GM18867 (cell line): ENCODE measurements at regions not wholly inside any gene's neighbourhood (a gene's known extent, or its start where the extent isn't known, plus 50 kb on each side); places are given as distances from the start of the nearest gene placed in this dataset.
"Not testable (repeated sequence)": the region's sequence is repeated elsewhere in the genome, so short reads cannot be mapped to it uniquely, and the experiment has no call there.

ENCODE experiments used
- ATAC-seq: cut with Tn5 transposase; IDR thresholded peaks from one replicate; pipeline ENCODE4 v1.9.1; 2021; ENCODE audit warnings: mild to moderate bottlenecking, moderate library complexity; ENCODE audit not compliant: unreplicated experiment

DNA sequence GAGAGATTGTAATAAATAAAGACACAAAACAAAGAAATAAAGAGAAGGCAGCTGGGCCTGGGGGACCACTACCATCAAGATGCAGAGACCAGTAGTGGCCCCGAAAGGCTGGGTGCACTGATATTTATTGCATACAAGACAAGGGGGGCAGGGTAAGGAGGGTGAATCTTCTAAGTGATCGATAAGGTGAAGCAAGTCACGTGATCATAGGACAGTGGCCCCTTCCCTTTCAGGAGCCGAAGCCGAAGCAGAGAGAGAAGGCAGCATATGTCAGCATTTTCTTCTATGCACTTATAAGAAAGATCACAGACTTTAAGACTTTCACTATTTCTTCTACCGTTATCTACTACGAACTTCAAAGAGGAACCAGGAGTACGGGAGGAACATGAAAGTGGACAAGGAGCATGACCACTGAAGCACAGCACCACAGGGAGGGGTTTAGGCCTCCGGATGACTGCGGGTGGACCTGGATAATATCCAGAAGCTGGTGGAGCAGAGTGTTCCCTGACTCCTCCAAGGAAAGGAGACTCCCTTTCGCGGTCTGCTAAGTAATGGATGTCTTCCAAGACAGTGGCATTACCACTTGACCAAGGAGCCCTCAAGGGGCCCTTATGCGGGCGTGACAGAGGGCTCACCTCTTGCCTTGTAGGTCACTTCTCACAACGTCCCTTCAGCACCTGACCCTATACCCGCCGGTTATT lies 126.4 kb downstream of the RBM46 start:
- ATAC-seq = not testable (repeated sequence)

DNA sequence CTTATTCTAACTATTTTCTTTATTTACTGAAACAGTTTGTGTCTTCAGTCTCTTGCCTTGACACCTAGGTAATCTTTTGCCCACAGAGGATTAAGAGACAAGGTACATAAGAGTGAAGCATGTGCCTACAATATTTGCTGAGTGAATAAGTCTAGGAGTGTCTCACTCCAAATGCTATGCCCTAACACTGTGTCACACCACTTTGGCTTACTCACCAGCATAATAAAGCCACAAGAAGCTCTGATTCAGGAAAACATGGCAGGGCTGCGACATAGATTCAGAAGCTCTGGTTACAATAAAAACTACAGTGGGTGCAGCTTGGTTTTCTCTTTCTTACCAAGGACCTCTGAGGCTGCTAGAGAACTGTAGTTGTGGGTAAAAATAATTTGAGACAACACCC lies 127.1 kb downstream of the RBM46 start:
- no peak for ATAC-seq

DNA sequence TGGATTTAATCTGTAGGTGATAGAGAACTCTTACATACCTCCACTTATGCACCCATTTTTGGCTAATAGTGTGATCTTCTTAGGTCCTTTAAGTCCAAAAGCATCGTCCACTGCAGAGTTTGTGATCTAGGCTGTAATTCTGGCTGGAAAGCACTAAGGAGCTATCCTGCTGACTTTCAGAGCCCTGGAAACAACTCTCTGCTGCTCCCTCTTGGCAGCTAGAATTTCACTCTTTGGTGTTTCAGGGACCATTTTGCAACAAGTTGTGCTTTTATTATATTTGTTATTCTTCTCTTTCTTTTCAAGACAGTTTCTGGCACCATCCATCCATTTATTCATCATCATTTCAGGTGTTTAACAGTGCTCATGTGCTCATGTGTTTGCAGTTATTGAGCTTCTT lies 130.0 kb downstream of the RBM46 start:
- no peak for ATAC-seq

DNA sequence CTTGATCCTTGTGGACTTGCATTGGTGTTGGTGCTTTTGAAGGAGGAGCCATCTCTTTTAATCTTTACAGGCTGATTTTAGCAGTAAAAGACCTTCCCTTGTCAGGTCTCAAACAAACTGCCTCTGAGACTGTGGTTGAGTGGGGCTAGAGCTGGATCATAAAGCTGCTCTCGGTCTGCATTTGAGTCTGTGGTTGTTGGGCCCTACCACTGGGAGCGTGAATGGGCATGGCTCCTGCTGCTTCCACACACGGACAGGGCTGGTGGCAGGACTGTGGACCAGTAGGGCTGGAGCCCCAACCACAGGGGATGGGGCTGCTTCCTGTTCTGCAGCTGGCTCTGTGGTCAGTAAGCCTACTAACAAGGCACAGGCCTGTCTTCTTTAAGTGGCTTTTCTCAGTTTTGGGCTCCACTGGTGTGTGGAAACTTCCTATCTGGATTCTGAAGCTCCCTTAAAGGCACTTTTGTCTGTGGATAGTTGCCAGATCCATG lies 130.6 kb downstream of the RBM46 start:
- ATAC-seq = no peak

DNA sequence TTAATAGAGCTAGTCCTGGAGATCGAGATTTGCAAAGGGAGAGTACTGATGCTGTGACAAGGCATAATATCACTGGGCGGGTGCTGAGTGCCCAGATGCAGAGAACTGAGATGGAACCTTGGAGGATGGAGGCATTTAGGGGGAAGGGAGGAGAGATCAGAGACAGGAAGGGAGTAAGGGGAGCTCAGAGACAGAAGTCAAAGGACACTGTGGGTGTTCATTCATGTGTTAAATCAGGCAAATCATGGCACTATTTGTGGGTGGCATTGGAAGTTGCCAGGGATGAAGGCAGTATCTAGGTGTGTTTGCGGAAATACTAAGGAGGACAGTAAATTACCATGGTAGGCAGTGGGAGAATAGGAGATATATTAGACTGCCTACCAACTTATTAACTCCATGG lies 135.0 kb downstream of the RBM46 start:
- ATAC-seq = no peak

DNA sequence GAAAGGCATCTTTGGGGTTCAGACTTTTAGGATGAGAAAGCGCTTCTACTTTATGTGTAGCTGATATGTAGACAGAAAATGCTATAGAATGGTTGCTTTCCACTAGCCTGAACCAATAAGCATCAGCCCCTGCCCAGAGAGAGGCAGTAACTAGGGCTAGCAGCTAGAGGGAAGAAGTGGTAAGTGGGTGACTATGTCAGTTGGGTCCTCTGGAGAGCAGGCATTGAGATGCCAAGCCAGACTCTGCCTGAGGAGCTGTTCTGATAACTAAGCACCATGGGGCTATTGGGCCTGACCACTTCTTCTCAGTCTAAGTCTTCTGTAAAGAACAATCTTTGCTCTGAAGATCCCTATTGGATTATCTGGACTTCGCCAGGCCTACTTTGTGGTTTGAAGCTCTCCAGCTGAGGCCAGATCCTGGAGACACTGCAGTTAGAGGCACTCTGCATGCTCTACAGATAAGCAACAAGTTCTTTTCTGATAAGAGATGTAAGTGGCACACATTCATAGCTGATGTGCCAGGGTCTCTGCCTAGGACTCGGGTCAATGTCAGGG lies 146.1 kb downstream of the RBM46 start:
- ATAC-seq = no peak

DNA sequence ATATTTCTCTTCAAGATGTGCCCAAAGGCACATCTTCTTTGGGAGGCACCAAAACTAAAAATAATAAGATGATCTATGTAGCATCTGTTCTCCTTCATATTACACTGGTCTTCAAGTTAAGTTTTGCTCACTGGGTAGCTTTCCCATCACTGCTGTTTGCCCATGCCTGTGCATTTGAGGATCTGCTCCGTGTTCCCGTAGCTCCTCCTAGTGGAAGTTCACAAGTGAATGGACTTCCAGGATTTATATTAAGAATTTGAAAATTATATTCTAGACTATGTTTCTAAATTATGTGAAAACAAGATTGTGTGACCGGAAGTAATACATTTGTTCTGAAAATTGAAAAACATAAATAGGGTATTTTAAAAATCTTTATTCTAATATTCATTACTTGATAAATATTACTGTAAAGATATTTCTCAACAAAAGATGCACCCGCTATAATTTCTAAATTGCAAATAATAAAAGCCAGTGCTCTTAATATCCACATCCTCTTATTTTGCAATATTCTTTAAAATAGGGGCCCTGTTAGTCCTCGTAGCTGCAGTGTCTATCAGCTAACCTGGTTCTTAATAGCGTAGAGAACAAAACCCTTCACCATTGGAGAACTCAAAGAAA lies 147.7 kb downstream of the RBM46 start:
- ATAC-seq = no peak

DNA sequence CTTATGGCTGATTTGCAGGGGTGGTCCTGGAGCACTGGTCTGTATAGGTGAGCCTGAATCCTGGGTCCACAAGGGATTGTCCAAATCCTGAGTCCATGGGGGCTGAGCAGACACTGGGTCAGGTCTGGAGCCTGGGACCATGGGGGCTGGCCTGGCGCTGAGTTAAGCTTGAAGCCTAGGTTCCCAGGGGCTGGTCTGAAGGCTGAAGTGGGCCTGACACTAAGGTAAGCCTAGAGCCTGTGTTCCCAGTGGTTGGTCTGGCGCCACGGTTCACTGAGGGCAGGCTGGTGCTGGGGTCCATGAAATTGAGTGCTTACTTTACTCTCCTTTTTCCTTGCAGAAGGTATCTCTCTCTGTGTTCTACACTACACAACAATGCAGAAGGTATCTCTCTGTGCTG lies 155.8 kb downstream of the RBM46 start:
- ATAC-seq = no peak

DNA sequence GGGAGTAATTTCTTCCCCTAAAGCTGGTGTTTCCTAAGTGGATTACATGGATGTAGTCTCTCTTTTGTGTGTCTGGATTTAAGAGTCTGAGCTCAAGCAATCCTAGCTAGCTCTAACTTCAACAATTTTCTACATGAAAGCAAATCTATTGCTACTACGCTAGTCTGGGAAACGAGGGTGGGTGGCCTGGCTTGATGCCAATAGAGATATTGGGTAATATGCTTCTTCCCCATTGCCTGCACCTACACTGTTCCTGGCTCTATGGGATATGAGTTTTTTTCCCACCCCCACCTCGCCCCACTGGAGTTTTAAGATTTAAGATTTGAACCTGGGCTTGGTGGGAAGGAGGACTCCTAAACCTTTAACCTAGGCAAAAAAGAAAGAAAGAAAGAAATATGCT lies 158.8 kb downstream of the RBM46 start:
- ATAC-seq = no peak

DNA sequence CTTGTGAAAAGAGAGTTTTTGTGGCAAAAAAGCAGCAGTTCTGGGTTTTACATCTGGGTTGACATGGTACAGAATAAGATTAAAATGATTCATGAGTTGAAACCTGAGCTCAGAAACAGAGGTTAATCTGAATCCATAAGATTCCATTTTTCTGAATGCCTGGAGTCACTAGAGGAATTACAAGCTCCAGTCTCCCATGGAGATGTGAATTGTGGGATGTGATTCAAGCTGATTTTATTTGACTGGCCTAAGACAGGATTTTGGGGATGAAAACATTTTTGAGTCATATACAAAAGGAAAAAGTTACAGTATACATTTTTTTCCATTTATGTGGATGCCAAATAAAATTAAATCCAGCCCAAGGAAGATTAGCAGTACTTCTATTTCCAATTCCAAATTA lies 161.1 kb downstream of the RBM46 start:
- no peak for ATAC-seq

DNA sequence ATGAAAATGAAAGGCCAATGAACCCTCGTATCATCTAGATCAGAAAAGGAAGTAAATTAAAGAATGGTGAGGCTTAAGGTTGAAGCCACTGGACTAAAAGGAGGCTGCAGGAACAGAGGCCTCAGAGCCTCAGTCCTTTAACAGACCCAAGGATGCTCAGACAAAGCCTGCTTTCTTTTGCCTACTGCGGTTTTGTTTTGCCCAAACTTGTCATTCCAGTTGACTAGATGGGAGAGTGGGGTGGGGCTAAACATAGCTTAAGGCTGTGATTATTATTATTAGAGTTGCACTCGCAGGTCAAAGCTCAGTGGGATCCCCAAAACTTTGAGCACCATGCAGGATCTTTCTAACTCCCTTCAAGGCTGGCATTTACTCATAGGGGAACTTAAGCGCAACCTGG lies 163.9 kb downstream of the RBM46 start:
- no peak for ATAC-seq

DNA sequence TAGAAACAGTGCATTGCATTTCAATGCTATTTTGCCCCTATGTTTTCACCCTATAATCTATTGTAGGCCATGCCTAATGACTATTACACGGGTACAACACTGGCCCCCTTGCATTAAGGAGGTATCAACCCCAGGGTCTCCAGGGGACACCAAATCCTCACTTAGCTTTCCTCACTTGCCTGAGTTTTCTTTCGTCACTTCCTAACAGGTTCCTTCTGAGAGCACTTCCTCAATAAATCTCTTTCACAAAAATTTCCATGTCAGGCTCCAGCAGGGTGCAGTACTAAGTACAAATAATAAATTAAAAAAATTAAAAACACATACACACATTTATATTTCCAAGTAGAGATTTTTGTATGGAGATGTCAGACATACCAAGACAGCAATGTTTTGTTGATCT lies 165.0 kb downstream of the RBM46 start:
- ATAC-seq = no peak

DNA sequence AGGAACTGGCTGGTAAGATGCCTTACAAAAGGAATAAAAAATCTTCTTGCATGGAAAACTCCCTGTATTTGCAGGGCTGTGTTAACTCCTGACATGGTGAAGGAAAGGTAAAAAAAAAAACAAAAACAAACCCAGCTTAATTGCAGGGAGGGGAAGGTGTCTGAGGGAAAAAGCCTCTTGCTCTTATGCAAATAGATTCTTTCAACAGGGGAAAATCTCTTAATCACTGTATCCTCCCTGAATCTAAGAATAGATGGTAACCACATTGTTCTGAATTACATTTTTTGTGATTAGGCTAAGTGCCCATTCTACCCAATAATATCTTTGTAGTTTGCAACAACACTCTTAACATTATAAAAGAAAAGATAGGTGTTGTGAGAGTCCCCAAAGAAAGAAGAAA lies 172.6 kb downstream of the RBM46 start:
- ATAC-seq = no peak

DNA sequence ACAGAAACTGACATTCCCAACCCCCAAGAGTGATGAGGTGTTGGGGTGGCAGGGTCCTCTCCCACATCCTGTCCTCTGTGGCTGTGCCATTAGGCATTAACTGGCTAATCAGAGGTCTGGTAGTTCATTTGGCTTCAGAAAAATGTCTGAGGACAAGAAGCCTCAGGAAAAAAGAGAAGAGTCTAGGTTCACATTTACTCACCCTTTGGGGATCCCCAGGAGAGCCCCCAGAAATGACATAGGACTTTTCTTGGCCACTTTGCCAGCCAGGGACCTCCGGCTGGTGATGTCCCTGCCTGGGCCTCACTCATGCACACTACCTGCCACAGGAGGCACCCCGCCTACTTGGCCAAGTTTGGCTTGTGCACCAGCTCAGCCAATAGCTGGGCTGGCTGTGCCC lies 173.0 kb downstream of the RBM46 start:
- no peak for ATAC-seq

DNA sequence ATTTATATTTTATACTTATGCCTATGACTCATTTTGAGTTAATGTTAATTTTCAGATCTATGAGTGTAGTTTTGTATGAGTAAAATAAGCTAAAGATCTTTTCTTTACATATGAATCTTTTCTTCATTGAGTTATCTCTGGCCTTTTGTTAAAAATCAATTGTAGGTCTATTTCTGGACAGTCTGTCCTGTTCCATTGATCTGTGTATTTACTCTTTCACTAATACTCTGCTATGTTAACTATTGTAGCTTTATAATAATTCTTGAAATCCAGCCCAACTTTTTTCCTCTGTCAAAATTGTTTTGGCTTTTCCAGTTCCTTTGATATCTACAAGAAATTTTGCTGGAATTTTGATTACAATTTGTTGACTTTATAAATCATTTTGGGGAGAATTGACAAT lies 177.0 kb downstream of the RBM46 start:
- no peak for ATAC-seq

DNA sequence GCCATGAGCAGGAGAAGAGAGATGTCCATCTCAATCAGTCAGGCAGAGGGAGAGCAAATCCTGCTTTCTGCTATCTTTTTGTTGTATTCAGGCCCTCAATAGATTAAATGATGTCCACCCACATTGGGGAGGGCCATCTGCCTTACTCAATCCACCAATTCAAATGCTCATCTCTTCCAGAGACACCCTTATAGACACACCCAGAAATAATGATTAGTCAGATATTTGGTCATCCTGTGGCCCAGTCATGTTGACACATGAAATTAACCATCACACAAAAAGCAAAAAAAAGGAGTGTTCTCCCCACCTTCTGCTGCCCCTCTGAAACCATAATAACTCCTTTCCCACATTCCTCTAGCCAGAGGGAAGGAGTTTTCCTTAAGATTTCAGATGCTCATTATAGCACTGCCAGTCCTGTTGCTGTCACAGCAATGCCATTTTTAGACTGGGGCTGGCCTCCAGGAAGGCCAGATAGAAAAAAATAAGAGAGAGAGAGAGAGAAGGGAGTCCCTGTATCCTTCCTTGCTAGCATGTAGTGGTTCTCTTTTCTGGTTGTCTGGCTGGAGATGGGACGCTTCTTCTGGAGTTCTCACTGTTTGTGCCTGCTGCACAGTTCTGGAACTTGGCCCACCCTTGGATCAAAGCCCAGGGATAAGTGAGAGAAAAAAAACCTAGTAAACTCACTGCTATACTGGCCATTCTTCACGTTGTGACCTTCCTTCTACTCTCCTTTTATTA lies 177.7 kb downstream of the RBM46 start:
- no peak for ATAC-seq

DNA sequence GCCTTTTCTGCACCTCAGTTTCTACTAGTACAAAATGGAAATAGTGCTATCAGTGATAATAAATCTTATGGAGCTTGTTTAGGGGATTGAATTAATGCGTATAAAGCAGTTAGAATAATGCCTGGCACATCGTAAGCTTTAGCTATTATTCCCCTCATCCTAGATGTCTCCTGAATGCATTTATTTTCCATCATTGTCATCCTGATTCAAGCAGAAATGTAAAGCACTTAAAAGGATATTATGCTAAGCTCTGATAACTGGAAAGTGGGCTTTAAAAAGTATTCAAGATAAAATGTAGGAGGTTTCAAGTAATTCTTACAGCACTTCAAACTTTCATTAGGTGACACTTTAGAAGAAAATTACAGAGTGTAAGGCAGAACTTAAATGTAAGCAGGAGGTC lies 178.7 kb downstream of the RBM46 start:
- no peak for ATAC-seq

DNA sequence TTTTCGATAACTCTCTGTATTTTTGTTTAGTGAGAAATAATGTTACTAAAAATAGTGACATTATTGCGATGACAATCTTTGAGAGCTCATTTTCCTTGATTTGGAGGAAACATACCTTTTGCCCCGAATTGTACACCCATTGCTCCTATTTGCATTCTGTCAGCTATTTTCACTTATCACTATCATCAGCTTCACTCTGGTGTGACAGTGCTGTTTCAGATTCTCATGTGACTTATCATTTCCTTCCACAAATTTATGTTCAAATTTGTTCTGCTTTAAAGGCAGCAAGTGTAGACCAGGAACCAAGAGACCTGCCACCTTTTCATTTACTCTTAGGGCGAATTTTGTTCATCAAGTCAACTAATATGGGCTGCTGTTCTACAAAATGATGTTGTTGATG lies 179.4 kb downstream of the RBM46 start:
- peak; percentile 57 for ATAC-seq

DNA sequence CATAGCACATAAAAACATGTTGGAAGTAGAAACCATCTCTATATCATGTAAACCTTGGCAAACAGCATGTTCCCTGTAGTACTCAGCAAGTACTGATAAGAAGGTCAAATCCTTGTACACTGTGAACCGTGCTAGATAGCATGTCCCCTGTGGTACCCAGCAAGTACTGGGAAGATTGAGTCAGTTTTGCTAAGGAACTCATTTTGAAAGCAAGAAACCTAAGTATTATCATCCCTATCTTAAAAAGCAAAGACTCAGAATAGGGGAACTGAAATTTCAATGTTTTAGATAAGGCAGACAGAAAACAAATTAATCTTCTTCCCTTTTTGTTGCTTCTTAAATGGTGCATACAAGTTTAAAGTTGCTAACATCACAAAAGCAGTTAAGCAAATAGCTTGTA lies 180.2 kb downstream of the RBM46 start:
- ATAC-seq = peak; percentile 96

DNA sequence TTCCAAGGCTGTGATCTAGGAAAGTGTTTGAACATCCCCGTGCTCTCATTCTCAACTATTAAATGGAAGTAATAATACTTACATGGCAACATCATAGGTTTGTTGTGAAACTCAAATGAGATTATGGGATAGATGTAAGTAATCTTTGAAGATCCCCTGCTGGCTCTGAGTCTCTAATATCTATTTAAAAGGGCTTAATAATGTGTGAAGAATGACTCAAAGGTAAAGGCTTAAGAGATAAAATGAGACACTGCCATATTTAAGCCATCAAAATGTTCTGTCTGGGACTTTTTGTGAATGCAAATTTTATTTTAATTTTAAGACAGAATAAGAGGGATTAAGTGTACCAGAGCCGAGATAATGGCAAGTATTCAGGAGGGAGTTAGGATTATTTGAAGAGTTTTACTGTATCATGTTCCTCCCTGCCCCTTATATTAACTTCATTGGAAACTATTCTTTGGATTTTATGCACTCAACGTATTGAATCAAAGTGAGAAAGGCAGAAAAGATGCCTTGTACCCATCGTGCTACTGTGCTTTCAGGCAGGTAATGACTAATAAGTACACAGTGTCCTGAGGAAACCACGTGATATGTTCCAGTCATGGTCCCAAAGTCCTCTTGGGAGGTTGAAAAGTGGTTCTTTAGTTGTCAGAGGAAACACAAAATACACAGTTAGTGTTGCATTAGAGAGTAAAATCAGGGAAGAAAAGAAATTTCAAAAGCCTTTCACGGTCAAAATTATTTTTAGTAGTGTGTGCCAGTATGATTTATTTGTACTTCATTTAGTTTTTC lies 192.4 kb downstream of the RBM46 start:
- no peak for ATAC-seq

DNA sequence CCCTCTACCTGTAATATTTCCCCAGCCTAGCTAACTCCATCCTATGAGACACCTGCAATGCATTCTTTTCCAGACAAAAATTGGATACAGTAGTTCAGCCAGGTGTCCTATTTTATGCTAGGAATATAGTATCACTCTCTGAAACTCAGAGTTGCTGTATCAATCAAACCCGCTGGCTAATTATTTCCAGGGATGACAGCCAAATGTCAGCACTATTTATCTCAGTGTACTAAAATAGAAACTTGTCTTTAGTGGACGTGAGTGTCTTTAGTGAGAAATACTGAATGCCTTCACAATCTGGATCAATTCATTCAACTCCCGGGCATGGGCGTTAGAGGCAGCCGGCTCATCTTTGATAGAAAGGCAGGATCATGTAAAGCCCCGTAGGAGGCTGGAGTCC lies 196.2 kb downstream of the RBM46 start:
- no peak for ATAC-seq
